ENCODE measurements at regions not wholly inside any gene's neighbourhood (a gene's known extent, or its start where the extent isn't known, plus 50 kb on each side); places are given as distances from the start of the nearest gene placed in this dataset.
"Not testable (repeated sequence)": the region's sequence is repeated elsewhere in the genome, so short reads cannot be mapped to it uniquely, and the experiment has no call there.

DNA sequence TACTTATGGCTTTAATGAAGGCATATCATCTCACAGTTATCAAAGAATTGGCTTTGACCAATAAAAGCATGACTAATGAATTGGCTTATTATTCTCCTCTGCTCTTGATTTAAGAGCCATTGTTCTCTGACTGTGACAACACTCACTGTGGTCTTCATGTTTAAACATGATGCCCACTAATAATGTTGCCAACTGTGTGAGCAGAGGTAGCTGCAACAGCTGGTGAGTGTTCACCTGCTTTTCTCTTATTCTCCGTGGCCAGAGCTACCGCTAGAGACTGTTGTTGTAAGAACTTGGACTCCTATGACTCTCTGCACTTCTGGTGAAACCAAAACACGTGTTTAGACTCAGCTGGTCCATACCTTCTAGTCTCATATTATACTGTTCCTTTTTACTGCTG, 335.9 kb downstream of the XPNPEP1 start:
- H3K27me3 ChIP-seq (ENCODE audit: low read length): no peaks in the 10 kb centered on the region
- no peak overlapping the region for H3K4me3 ChIP-seq (ENCODE audit: low read length)
- no peaks in the 10 kb centered on the region for H4K20me1 ChIP-seq (ENCODE audit: low read length)
- POLR2A ChIA-PET (ENCODE audit: unreplicated experiment): no interaction called here
- H3K9ac ChIP-seq (ENCODE audit: low read length): no peak overlapping the region
- no TSS peak for BruUV-seq (replicated peaks)
- TF ChIP-seq EZH2phosphoT487 (IDR thresholded peaks at IDR 0.05; ENCODE audit: borderline replicate concordance, low read length) (no peak), EZH2 (IDR thresholded peaks at IDR 0.05; ENCODE audit: low read length, unreplicated experiment) (no peak)
- TF ChIP-seq, protein P1, sequence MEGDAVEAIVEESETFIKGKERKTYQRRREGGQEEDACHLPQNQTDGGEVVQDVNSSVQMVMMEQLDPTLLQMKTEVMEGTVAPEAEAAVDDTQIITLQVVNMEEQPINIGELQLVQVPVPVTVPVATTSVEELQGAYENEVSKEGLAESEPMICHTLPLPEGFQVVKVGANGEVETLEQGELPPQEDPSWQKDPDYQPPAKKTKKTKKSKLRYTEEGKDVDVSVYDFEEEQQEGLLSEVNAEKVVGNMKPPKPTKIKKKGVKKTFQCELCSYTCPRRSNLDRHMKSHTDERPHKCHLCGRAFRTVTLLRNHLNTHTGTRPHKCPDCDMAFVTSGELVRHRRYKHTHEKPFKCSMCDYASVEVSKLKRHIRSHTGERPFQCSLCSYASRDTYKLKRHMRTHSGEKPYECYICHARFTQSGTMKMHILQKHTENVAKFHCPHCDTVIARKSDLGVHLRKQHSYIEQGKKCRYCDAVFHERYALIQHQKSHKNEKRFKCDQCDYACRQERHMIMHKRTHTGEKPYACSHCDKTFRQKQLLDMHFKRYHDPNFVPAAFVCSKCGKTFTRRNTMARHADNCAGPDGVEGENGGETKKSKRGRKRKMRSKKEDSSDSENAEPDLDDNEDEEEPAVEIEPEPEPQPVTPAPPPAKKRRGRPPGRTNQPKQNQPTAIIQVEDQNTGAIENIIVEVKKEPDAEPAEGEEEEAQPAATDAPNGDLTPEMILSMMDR (conservative IDR thresholded peaks at IDR 0.05; ENCODE audit: low read depth, low read length): no peak
- CTCF ChIA-PET: no interaction called here
- ATAC-seq (peak; percentile 54), DNase-seq (peak; percentile 54)
- H2AFZ ChIP-seq (ENCODE audit: low read length): no peak overlapping the region
- H3K4me1 ChIP-seq (ENCODE audit: insufficient read depth, low read length): peaks cover 25% of the 10 kb centered on the region
- no peaks in the 10 kb centered on the region for H3K36me3 ChIP-seq (ENCODE audit: low read depth, low read length)
- no peaks in the 10 kb centered on the region for H3K9me2 ChIP-seq (replicated peaks; ENCODE audit: low read length)
- intact Hi-C loops (cut with micrococcal nuclease): loop anchor here (5.0 kb wide), 1 partner anchor 135 kb away; no protein-coding TSS in a partner anchor
- no peaks in the 10 kb centered on the region for H3K9me3 ChIP-seq (ENCODE audit: low read length)
- no peak overlapping the region for H3K4me2 ChIP-seq (ENCODE audit: low read length)
- no peaks in the 10 kb centered on the region for H3F3A ChIP-seq (ENCODE audit: low read length, unreplicated experiment)
- no peak overlapping the region for H3K27ac ChIP-seq (ENCODE audit: low read length)
- H3K79me2 ChIP-seq (ENCODE audit: low read length): no peaks in the 10 kb centered on the region

DNA sequence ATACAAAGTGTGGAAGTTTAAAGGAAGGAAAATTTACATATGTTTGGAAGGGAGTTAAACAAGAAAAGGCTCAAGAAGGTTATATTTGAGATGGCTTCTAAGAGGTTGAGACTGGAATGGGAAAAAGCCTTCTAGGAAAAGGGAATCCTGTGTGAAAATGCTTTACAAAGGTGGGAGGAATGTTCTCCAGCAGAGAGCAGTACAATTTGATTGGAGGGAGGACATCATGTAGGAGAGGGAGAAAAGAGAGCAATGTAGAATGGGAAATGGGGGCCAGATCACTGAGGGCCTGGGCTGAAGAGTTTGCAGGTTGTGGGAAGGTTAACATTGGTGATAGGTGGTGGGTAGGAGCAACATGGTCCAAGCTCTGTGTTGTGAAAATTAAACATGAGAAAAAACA, 366.9 kb downstream of the XPNPEP1 start:
- no peak overlapping the region for H3K4me3 ChIP-seq (ENCODE audit: low read length)
- H3K4me2 ChIP-seq (ENCODE audit: low read length): no peak overlapping the region
- BruUV-seq (replicated peaks): no TSS peak
- H3K9me2 ChIP-seq (replicated peaks; ENCODE audit: low read length): no peaks in the 10 kb centered on the region
- no peaks in the 10 kb centered on the region for H3K4me1 ChIP-seq (ENCODE audit: insufficient read depth, low read length)
- no peak overlapping the region for H2AFZ ChIP-seq (ENCODE audit: low read length)
- TF ChIP-seq EZH2phosphoT487 (IDR thresholded peaks at IDR 0.05; ENCODE audit: borderline replicate concordance, low read length) (no peak), EZH2 (IDR thresholded peaks at IDR 0.05; ENCODE audit: low read length, unreplicated experiment) (no peak)
- TF ChIP-seq, protein P1 (conservative IDR thresholded peaks at IDR 0.05; ENCODE audit: low read depth, low read length): no peak
- ChIA-PET CTCF (no interaction called here), POLR2A (ENCODE audit: unreplicated experiment) (no interaction called here)
- no peaks in the 10 kb centered on the region for H4K20me1 ChIP-seq (ENCODE audit: low read length)
- intact Hi-C loops (cut with micrococcal nuclease): no loop called here
- no peaks in the 10 kb centered on the region for H3F3A ChIP-seq (ENCODE audit: low read length, unreplicated experiment)
- no peaks in the 10 kb centered on the region for H3K9me3 ChIP-seq (ENCODE audit: low read length)
- no peak overlapping the region for H3K9ac ChIP-seq (ENCODE audit: low read length)
- H3K27ac ChIP-seq (ENCODE audit: low read length): no peak overlapping the region
- no peaks in the 10 kb centered on the region for H3K36me3 ChIP-seq (ENCODE audit: low read depth, low read length)
- no peaks in the 10 kb centered on the region for H3K27me3 ChIP-seq (ENCODE audit: low read length)
- no peak for DNase-seq
- no peaks in the 10 kb centered on the region for H3K79me2 ChIP-seq (ENCODE audit: low read length)
- no peak for ATAC-seq

DNA sequence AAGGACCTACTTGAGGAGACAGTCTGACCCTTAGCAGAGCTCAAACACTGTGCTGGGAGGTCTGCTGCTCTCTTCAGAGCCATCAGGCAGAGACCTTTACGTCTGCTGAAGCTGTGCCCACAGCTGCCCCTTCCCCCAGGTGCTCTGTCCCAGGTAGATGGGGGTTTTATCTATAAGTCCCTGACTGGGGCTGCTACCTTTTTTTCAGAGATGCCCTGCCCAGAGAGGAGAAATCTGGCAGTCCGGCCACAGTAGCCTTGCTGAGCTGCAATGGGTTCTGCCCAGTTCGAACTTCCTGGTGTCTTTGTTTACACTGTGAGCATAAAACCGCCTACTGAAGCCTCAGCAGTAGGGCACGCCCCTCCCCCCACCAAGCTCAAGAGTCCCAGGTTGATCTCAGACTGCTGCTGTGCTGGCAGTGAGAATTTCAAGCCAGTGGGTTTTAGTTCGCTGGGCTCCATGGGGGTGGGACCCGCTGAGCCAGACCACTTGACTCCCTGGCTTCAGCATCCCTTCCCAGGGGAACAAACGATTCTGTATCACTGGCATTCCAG, 381.2 kb downstream of the XPNPEP1 start:
- H3K9me2 ChIP-seq (replicated peaks; ENCODE audit: low read length); ATAC-seq; H3K27ac ChIP-seq (ENCODE audit: low read length); H3K9me3 ChIP-seq (ENCODE audit: low read length); BruUV-seq (replicated peaks); H3K4me3 ChIP-seq (ENCODE audit: low read length); H3K36me3 ChIP-seq (ENCODE audit: low read depth, low read length); H3K79me2 ChIP-seq (ENCODE audit: low read length); POLR2A ChIA-PET (ENCODE audit: unreplicated experiment); H3K27me3 ChIP-seq (ENCODE audit: low read length); CTCF ChIA-PET; H3K4me2 ChIP-seq (ENCODE audit: low read length); H3K9ac ChIP-seq (ENCODE audit: low read length); intact Hi-C loops (cut with micrococcal nuclease); H3K4me1 ChIP-seq (ENCODE audit: insufficient read depth, low read length); H3F3A ChIP-seq (ENCODE audit: low read length, unreplicated experiment); H4K20me1 ChIP-seq (ENCODE audit: low read length): not testable (repeated sequence)
- peak; percentile 36 for DNase-seq
- H2AFZ ChIP-seq (ENCODE audit: low read length): 0 out of 2 replicates have a peak overlapping the region, but pooled peaks have one; percentile 42
